ENCODE measurements at regions not wholly inside any gene's neighbourhood (a gene's known extent, or its start where the extent isn't known, plus 50 kb on each side); places are given as distances from the start of the nearest gene placed in this dataset.

GRCh38 chr11:134554106-134554505 lies 142.1 kb upstream of the B3GAT1 start:
- Histone ChIP-seq H3K4me3 (no peak overlapping the region), H3K27me3 (peaks cover 5% of the 10 kb centered on the region), H3K9me3 (peaks cover 0 to 4% (median 0%) of the 10 kb centered on the region in 3 donors), H3K27ac (no peak overlapping the region), H3K4me1 (no peaks in the 10 kb centered on the region), H3K36me3 (no peaks in the 10 kb centered on the region)
- 73 to 81% methylated on average over 3 to 5 of the region's 6 CpGs for WGBS, 2 donors (ENCODE audit: low coverage in 1 of 2)
- no peak for TF ChIP-seq POLR2AphosphoS5 (IDR thresholded peaks at IDR 0.05)
- TF ChIP-seq POLR2A (IDR thresholded peaks at IDR 0.05): no peak
- no peak for TF ChIP-seq EP300 (IDR thresholded peaks at IDR 0.05)
- TF ChIP-seq CTCF (IDR thresholded peaks at IDR 0.05): no peak
- ATAC-seq: no peak

DNA sequence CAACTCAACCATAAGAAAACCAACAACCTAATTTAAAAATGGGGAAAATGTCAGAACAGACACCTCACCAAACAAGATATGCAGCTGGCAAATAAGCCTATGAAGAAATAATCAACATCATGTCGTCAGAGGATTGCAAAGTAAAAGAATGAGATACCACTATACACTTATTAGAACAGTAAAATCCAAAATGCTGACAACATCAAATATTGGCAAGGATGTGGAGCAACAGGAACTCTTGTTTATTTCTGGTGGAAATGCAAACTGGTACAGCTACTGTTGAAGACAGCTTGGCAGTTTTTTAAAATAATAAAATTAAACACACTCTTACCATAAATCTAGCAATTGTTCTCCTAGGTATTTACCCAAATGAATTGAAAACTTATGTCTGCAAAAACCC lies 140.7 kb upstream of the B3GAT1 start:
- no peak overlapping the region for H3K4me3 ChIP-seq
- H3K27me3 ChIP-seq: peaks cover 5% of the 10 kb centered on the region
- 59 to 78% methylated on average over 1 of the region's 1 CpG for WGBS, 2 donors (ENCODE audit: low coverage in 1 of 2)
- no peaks in the 10 kb centered on the region for H3K36me3 ChIP-seq
- H3K4me1 ChIP-seq: no peaks in the 10 kb centered on the region
- TF ChIP-seq POLR2AphosphoS5 (IDR thresholded peaks at IDR 0.05) (no peak), POLR2A (IDR thresholded peaks at IDR 0.05) (no peak), EP300 (IDR thresholded peaks at IDR 0.05) (no peak), CTCF (IDR thresholded peaks at IDR 0.05) (no peak)
- H3K27ac ChIP-seq: no peak overlapping the region
- peaks cover 0 to 4% (median 0%) of the 10 kb centered on the region in 3 donors for H3K9me3 ChIP-seq
- ATAC-seq: no peak

- no peak overlapping the region for H3K4me3 ChIP-seq
- TF ChIP-seq POLR2AphosphoS5 (IDR thresholded peaks at IDR 0.05): no peak
- TF ChIP-seq POLR2A (IDR thresholded peaks at IDR 0.05): no peak
- TF ChIP-seq EP300 (IDR thresholded peaks at IDR 0.05): no peak
- no peak for TF ChIP-seq CTCF (IDR thresholded peaks at IDR 0.05)
- peaks cover 0 to 4% (median 0%) of the 10 kb centered on the region in 3 donors for H3K9me3 ChIP-seq
- WGBS, 2 donors (ENCODE audit: low coverage in 1 of 2): 61% methylated on average over 2 of the region's 5 CpGs; no CpG with 5 or more reads in 1 of the 2 donors
- H3K27ac ChIP-seq: no peak overlapping the region
- no peaks in the 10 kb centered on the region for H3K36me3 ChIP-seq
- no peaks in the 10 kb centered on the region for H3K4me1 ChIP-seq
- ATAC-seq: no peak
- no peaks in the 10 kb centered on the region for H3K27me3 ChIP-seq
Observed at GRCh38 chr11:134545521-134545920, 133.5 kb upstream of the B3GAT1 start.

GRCh38 chr11:134544095-134544815 lies 132.2 kb upstream of the B3GAT1 start:
- no peak overlapping the region for H3K27ac ChIP-seq
- H3K4me1 ChIP-seq: no peaks in the 10 kb centered on the region
- WGBS, 2 donors (ENCODE audit: low coverage in 1 of 2): 69 to 81% methylated on average over 7 to 14 of the region's 14 CpGs
- no peaks in the 10 kb centered on the region for H3K36me3 ChIP-seq
- no peaks in the 10 kb centered on the region for H3K9me3 ChIP-seq
- ATAC-seq: no peak
- no peak for TF ChIP-seq POLR2AphosphoS5 (IDR thresholded peaks at IDR 0.05)
- TF ChIP-seq POLR2A (IDR thresholded peaks at IDR 0.05): no peak
- TF ChIP-seq CTCF (IDR thresholded peaks at IDR 0.05): no peak
- no peak for TF ChIP-seq EP300 (IDR thresholded peaks at IDR 0.05)
- no peak overlapping the region for H3K4me3 ChIP-seq
- peaks cover 3% of the 10 kb centered on the region for H3K27me3 ChIP-seq

GRCh38 chr11:134543645-134544044 lies 131.6 kb upstream of the B3GAT1 start:
- 70 to 94% methylated on average over 2 to 3 of the region's 4 CpGs for WGBS, 2 donors (ENCODE audit: low coverage in 1 of 2)
- no peak overlapping the region for H3K4me3 ChIP-seq
- TF ChIP-seq EP300 (IDR thresholded peaks at IDR 0.05) (no peak), POLR2A (IDR thresholded peaks at IDR 0.05) (no peak), POLR2AphosphoS5 (IDR thresholded peaks at IDR 0.05) (no peak), CTCF (IDR thresholded peaks at IDR 0.05) (no peak)
- no peak overlapping the region for H3K27ac ChIP-seq
- no peaks in the 10 kb centered on the region for H3K9me3 ChIP-seq
- H3K27me3 ChIP-seq: peaks cover 9% of the 10 kb centered on the region
- H3K4me1 ChIP-seq: no peaks in the 10 kb centered on the region
- H3K36me3 ChIP-seq: no peaks in the 10 kb centered on the region
- ATAC-seq: no peak
